MM.1S (cell line): ENCODE measurements at regions not wholly inside any gene's neighbourhood (a gene's known extent, or its start where the extent isn't known, plus 50 kb on each side); places are given as distances from the start of the nearest gene placed in this dataset.

ENCODE experiments used
- DNase-seq: peaks from one replicate; pipeline ENCODE4 v3.0.0-alpha.2; 2015
- H2AFZ ChIP-seq: fragments of 300-600 bp; sonication (generic); 2 replicates; pipeline ENCODE4 v1.6.0; 2016; ENCODE audit warnings: antibody characterized with exemption, low read length
- H3F3A ChIP-seq: fragments of 300-600 bp; sonication (generic); 2 replicates; pipeline ENCODE4 v1.6.1; 2016; ENCODE audit warnings: mild to moderate bottlenecking, antibody characterized with exemption, low read length, moderate library complexity, mixed read lengths; ENCODE audit not compliant: insufficient read depth
- H3K27ac ChIP-seq: fragments of 300-600 bp; sonication (generic); 2 replicates; pipeline ENCODE4 v1.5.1; 2016; ENCODE audit warnings: mild to moderate bottlenecking, low read length
- H3K27me3 ChIP-seq: fragments of 300-600 bp; sonication (generic); replicated peaks from 2 replicates; pipeline ENCODE4 v1.6.0; 2016; ENCODE audit warnings: low read length; ENCODE audit not compliant: insufficient read depth
- H3K36me3 ChIP-seq: fragments of 300-600 bp; sonication (generic); replicated peaks from 2 replicates; pipeline ENCODE4 v1.6.1; 2016; ENCODE audit warnings: mild to moderate bottlenecking, low read length, mixed read lengths; ENCODE audit not compliant: insufficient read depth
- H3K4me1 ChIP-seq: fragments of 300-600 bp; sonication (generic); 2 replicates; pipeline ENCODE4 v1.6.1; 2016; ENCODE audit warnings: low read length, mixed read lengths
- H3K4me2 ChIP-seq: fragments of 300-600 bp; sonication (generic); 2 replicates; pipeline ENCODE4 v1.6.0; 2016; ENCODE audit warnings: low read depth, low read length
- H3K4me3 ChIP-seq: fragments of 300-600 bp; sonication (generic); 2 replicates; pipeline ENCODE4 v1.5.1; 2016; ENCODE audit warnings: low read length, mixed read lengths
- H3K79me2 ChIP-seq: fragments of 300-600 bp; sonication (generic); 2 replicates; pipeline ENCODE4 v1.6.1; 2016; ENCODE audit warnings: mixed run types, low read length, mixed read lengths
- H3K9ac ChIP-seq: fragments of 300-600 bp; sonication (generic); 2 replicates; pipeline ENCODE4 v1.6.1; 2016; ENCODE audit warnings: low read length, mixed read lengths
- H3K9me2 ChIP-seq: fragments of 300-600 bp; sonication (generic); replicated peaks from 2 replicates; pipeline ENCODE4 v1.6.1; 2016; ENCODE audit warnings: mild to moderate bottlenecking, low read length, mixed read lengths; ENCODE audit not compliant: insufficient read depth
- H3K9me3 ChIP-seq: fragments of 300-600 bp; sonication (generic); replicated peaks from 2 replicates; pipeline ENCODE4 v1.6.1; 2016; ENCODE audit warnings: mild to moderate bottlenecking, low read length, mixed read lengths; ENCODE audit not compliant: insufficient read depth
- H4K20me1 ChIP-seq: fragments of 300-600 bp; sonication (generic); 2 replicates; pipeline ENCODE4 v1.6.1; 2016; ENCODE audit warnings: mild to moderate bottlenecking, low read length, moderate library complexity, mixed read lengths; ENCODE audit not compliant: insufficient read depth
- EZH2 ChIP-seq: fragments of 300-600 bp; sonication (generic); optimal IDR thresholded peaks from 2 replicates; pipeline ENCODE3; 2017; ENCODE audit warnings: low read depth, mild to moderate bottlenecking, antibody characterized with exemption, low read length, mixed read lengths
- EZH2phosphoT487 ChIP-seq: fragments of 300-600 bp; sonication (generic); IDR thresholded peaks from 2 replicates; pipeline ENCODE4 v1.6.1; 2018; ENCODE audit warnings: antibody characterized with exemption, low read length
- TF ChIP-seq, protein P1 (sequence below): fragments of 300-600 bp; sonication (generic); IDR thresholded peaks from 2 replicates; pipeline ENCODE4 v1.5.1; 2016; ENCODE audit warnings: antibody characterized with exemption, low read length, mixed read lengths

GRCh38 chr2:155841442-155841841 is 491.1 kb downstream of the NR4A2 start:
- H3K9me2 ChIP-seq: no peaks in the 10 kb centered on the region
- no peaks in the 10 kb centered on the region for H3K79me2 ChIP-seq
- H3K4me2 ChIP-seq: no peak overlapping the region
- no peaks in the 10 kb centered on the region for H3K36me3 ChIP-seq
- no peak overlapping the region for H3K27ac ChIP-seq
- no peaks in the 10 kb centered on the region for H3K4me1 ChIP-seq
- no peaks in the 10 kb centered on the region for H3K27me3 ChIP-seq
- H4K20me1 ChIP-seq: no peaks in the 10 kb centered on the region
- H3F3A ChIP-seq: no peaks in the 10 kb centered on the region
- TF ChIP-seq EZH2phosphoT487 (no peak), EZH2 (no peak)
- TF ChIP-seq, protein P1, sequence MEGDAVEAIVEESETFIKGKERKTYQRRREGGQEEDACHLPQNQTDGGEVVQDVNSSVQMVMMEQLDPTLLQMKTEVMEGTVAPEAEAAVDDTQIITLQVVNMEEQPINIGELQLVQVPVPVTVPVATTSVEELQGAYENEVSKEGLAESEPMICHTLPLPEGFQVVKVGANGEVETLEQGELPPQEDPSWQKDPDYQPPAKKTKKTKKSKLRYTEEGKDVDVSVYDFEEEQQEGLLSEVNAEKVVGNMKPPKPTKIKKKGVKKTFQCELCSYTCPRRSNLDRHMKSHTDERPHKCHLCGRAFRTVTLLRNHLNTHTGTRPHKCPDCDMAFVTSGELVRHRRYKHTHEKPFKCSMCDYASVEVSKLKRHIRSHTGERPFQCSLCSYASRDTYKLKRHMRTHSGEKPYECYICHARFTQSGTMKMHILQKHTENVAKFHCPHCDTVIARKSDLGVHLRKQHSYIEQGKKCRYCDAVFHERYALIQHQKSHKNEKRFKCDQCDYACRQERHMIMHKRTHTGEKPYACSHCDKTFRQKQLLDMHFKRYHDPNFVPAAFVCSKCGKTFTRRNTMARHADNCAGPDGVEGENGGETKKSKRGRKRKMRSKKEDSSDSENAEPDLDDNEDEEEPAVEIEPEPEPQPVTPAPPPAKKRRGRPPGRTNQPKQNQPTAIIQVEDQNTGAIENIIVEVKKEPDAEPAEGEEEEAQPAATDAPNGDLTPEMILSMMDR: no peak
- H3K9me3 ChIP-seq: no peaks in the 10 kb centered on the region
- H3K4me3 ChIP-seq: no peak overlapping the region
- H2AFZ ChIP-seq: no peak overlapping the region
- H3K9ac ChIP-seq: no peak overlapping the region
- no peak for DNase-seq

DNA sequence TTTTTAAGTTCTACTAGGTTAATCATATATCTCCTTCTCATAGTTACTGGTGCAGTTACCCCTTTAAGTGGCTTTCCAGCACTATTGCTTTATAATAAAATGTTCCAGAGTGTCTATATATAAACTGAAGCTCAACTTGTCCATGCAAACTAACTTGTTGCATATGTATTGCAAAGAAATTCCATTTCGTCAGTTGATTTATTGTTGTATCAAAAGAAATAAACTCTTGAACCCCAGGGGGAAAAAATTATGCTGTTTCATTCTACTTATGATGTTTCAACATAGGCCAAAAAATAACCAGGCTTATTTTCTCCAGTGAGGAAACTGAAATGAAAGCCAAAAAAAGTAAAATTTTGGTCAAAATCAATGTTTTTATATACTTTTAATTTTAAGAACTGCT is 491.9 kb downstream of the NR4A2 start:
- H3K9me2 ChIP-seq: no peaks in the 10 kb centered on the region
- H2AFZ ChIP-seq: no peak overlapping the region
- no peaks in the 10 kb centered on the region for H3K36me3 ChIP-seq
- H3K4me3 ChIP-seq: no peak overlapping the region
- H3K4me2 ChIP-seq: no peak overlapping the region
- H3K27ac ChIP-seq: no peak overlapping the region
- H3K4me1 ChIP-seq: no peaks in the 10 kb centered on the region
- no peaks in the 10 kb centered on the region for H3K27me3 ChIP-seq
- H4K20me1 ChIP-seq: no peaks in the 10 kb centered on the region
- no peaks in the 10 kb centered on the region for H3K79me2 ChIP-seq
- no peak for DNase-seq
- no peak overlapping the region for H3K9ac ChIP-seq
- no peaks in the 10 kb centered on the region for H3K9me3 ChIP-seq
- no peaks in the 10 kb centered on the region for H3F3A ChIP-seq
- TF ChIP-seq, protein P1: no peak
- no peak for TF ChIP-seq EZH2phosphoT487
- no peak for TF ChIP-seq EZH2

GRCh38 chr2:155839991-155840390 is 492.5 kb downstream of the NR4A2 start:
- no peak overlapping the region for H3K4me3 ChIP-seq
- H3K36me3 ChIP-seq: no peaks in the 10 kb centered on the region
- H2AFZ ChIP-seq: no peak overlapping the region
- no peak overlapping the region for H3K27ac ChIP-seq
- DNase-seq: no peak
- H3K9me2 ChIP-seq: no peaks in the 10 kb centered on the region
- TF ChIP-seq, protein P1: no peak
- TF ChIP-seq EZH2phosphoT487 (no peak), EZH2 (no peak)
- no peaks in the 10 kb centered on the region for H3F3A ChIP-seq
- no peaks in the 10 kb centered on the region for H4K20me1 ChIP-seq
- H3K79me2 ChIP-seq: no peaks in the 10 kb centered on the region
- H3K4me2 ChIP-seq: no peak overlapping the region
- H3K27me3 ChIP-seq: no peaks in the 10 kb centered on the region
- no peaks in the 10 kb centered on the region for H3K4me1 ChIP-seq
- H3K9ac ChIP-seq: no peak overlapping the region
- no peaks in the 10 kb centered on the region for H3K9me3 ChIP-seq
